ENCODE measurements at regions not wholly inside any gene's neighbourhood (a gene's known extent, or its start where the extent isn't known, plus 50 kb on each side); places are given as distances from the start of the nearest gene placed in this dataset.

GRCh38 chr22:27278946-27279345, 522.6 kb downstream of the MN1 start:
- no peaks in the 10 kb centered on the region for H3K36me3 ChIP-seq (replicated peaks; ENCODE audit: low read depth, low read length)
- H3K79me2 ChIP-seq (ENCODE audit: low read length), result no peaks in the 10 kb centered on the region
- no peak overlapping the region for H3K27ac ChIP-seq (ENCODE audit: low read length)
- peaks cover 7% of the 10 kb centered on the region for H3K4me1 ChIP-seq (ENCODE audit: low read length)
- no peak overlapping the region for H3K4me2 ChIP-seq (ENCODE audit: low read length)
- no peaks in the 10 kb centered on the region for H4K20me1 ChIP-seq (ENCODE audit: insufficient read depth, low read length)
- peaks cover 10% of the 10 kb centered on the region; the same call in 1 of the 2 replicates for H3K27me3 ChIP-seq (ENCODE audit: low read depth, low read length)
- H3K4me3 ChIP-seq (ENCODE audit: low read length), result no peak overlapping the region
- no peak overlapping the region for H2AFZ ChIP-seq (ENCODE audit: low read depth, low read length)
- no peaks in the 10 kb centered on the region for H3K9me3 ChIP-seq (ENCODE audit: insufficient read depth, low read length)
- TF ChIP-seq, protein P1, sequence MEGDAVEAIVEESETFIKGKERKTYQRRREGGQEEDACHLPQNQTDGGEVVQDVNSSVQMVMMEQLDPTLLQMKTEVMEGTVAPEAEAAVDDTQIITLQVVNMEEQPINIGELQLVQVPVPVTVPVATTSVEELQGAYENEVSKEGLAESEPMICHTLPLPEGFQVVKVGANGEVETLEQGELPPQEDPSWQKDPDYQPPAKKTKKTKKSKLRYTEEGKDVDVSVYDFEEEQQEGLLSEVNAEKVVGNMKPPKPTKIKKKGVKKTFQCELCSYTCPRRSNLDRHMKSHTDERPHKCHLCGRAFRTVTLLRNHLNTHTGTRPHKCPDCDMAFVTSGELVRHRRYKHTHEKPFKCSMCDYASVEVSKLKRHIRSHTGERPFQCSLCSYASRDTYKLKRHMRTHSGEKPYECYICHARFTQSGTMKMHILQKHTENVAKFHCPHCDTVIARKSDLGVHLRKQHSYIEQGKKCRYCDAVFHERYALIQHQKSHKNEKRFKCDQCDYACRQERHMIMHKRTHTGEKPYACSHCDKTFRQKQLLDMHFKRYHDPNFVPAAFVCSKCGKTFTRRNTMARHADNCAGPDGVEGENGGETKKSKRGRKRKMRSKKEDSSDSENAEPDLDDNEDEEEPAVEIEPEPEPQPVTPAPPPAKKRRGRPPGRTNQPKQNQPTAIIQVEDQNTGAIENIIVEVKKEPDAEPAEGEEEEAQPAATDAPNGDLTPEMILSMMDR (IDR thresholded peaks at IDR 0.05; ENCODE audit: low read depth, low read length), result no peak
- no peak for TF ChIP-seq EZH2phosphoT487 (IDR thresholded peaks at IDR 0.05; ENCODE audit: low read depth)
- H3K9ac ChIP-seq (ENCODE audit: low read length), result no peak overlapping the region

DNA sequence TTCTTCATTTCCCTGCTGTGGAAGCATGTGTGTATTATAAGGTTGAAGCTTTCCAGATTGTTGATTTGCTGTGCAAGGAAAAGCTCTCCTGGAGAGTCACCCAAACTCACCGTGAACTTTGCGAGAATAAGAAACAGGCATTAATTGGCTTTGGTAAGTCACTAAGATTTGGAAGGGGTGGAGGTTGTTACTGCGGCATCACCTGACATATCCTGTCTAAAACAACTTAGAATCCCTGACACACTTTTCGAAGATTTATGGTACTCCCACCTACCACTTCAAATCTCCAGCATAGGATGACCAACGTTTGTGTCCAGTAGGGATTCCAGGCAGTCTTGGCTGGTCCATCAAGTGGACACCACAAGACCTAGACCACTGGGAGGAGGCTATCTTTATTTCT, 518.3 kb downstream of the MN1 start:
- no peak overlapping the region for H3K4me3 ChIP-seq (ENCODE audit: low read length)
- no peaks in the 10 kb centered on the region for H3K9me3 ChIP-seq (ENCODE audit: insufficient read depth, low read length)
- H2AFZ ChIP-seq (ENCODE audit: low read depth, low read length), result no peak overlapping the region
- H3K9ac ChIP-seq (ENCODE audit: low read length), result no peak overlapping the region
- H3K4me2 ChIP-seq (ENCODE audit: low read length), result no peak overlapping the region
- H3K4me1 ChIP-seq (ENCODE audit: low read length), result peaks cover 7% of the 10 kb centered on the region
- no peaks in the 10 kb centered on the region for H3K36me3 ChIP-seq (replicated peaks; ENCODE audit: low read depth, low read length)
- peaks cover 10% of the 10 kb centered on the region; the same call in 1 of the 2 replicates for H3K27me3 ChIP-seq (ENCODE audit: low read depth, low read length)
- H4K20me1 ChIP-seq (ENCODE audit: insufficient read depth, low read length), result no peaks in the 10 kb centered on the region
- TF ChIP-seq, protein P1 (IDR thresholded peaks at IDR 0.05; ENCODE audit: low read depth, low read length), result no peak
- TF ChIP-seq EZH2phosphoT487 (IDR thresholded peaks at IDR 0.05; ENCODE audit: low read depth), result no peak
- H3K27ac ChIP-seq (ENCODE audit: low read length), result no peak overlapping the region
- H3K79me2 ChIP-seq (ENCODE audit: low read length), result no peaks in the 10 kb centered on the region

DNA sequence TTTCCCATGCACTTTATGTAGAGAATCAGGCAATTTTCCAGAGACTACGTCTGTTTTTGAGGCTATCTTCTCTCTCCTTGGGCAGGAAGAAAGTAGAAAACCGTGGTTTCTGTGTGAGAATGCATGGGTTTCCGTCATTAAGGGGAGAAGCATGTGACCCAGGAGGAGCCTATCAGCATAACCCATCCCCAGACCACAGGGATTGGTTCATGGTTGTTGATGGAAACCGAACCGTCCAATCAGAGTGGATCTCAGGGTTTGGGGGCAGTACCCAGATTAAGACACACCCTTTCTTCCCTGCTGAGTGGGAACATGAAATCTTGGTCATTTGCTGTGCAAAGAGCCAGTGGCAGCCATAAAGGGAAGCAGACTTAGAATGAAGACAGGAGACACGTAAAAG, 517.8 kb downstream of the MN1 start:
- no peaks in the 10 kb centered on the region for H4K20me1 ChIP-seq (ENCODE audit: insufficient read depth, low read length)
- no peak for TF ChIP-seq EZH2phosphoT487 (IDR thresholded peaks at IDR 0.05; ENCODE audit: low read depth)
- TF ChIP-seq, protein P1 (IDR thresholded peaks at IDR 0.05; ENCODE audit: low read depth, low read length), result no peak
- no peak overlapping the region for H3K27ac ChIP-seq (ENCODE audit: low read length)
- H3K4me2 ChIP-seq (ENCODE audit: low read length), result no peak overlapping the region
- H3K9ac ChIP-seq (ENCODE audit: low read length), result no peak overlapping the region
- peaks cover 10% of the 10 kb centered on the region; the same call in 1 of the 2 replicates for H3K27me3 ChIP-seq (ENCODE audit: low read depth, low read length)
- peaks cover 7% of the 10 kb centered on the region for H3K4me1 ChIP-seq (ENCODE audit: low read length)
- no peak overlapping the region for H3K4me3 ChIP-seq (ENCODE audit: low read length)
- no peak overlapping the region for H2AFZ ChIP-seq (ENCODE audit: low read depth, low read length)
- no peaks in the 10 kb centered on the region for H3K36me3 ChIP-seq (replicated peaks; ENCODE audit: low read depth, low read length)
- no peaks in the 10 kb centered on the region for H3K79me2 ChIP-seq (ENCODE audit: low read length)
- H3K9me3 ChIP-seq (ENCODE audit: insufficient read depth, low read length), result no peaks in the 10 kb centered on the region

DNA sequence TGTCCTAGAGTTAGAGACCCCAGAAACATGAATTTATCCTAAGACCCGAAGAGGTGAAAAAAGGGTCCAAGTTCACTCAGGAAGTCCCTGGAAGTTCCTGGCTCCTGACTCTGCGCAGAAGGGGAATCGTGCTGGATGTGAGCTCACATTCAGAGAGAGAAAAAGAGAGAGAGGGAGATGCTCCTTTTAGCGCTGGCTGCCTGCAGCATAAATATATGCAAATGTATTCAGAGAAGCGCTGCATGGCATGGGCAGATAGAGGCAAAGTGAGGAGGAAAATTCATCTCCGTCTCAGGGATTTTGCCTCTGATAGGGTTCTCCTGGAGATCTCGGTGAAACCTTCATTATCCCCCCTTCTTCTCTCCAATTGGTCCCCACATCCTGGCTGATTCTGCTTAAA, 517.2 kb downstream of the MN1 start:
- Histone ChIP-seq H3K4me2 (ENCODE audit: low read length) (no peak overlapping the region), H3K9ac (ENCODE audit: low read length) (no peak overlapping the region), H3K79me2 (ENCODE audit: low read length) (no peaks in the 10 kb centered on the region), H3K27me3 (ENCODE audit: low read depth, low read length) (peaks cover 7% of the 10 kb centered on the region; the same call in 1 of the 2 replicates), H4K20me1 (ENCODE audit: insufficient read depth, low read length) (no peaks in the 10 kb centered on the region), H3K9me3 (ENCODE audit: insufficient read depth, low read length) (no peaks in the 10 kb centered on the region), H3K27ac (ENCODE audit: low read length) (no peak overlapping the region), H2AFZ (ENCODE audit: low read depth, low read length) (no peak overlapping the region), H3K4me1 (ENCODE audit: low read length) (peaks cover 7% of the 10 kb centered on the region), H3K4me3 (ENCODE audit: low read length) (no peak overlapping the region), H3K36me3 (replicated peaks; ENCODE audit: low read depth, low read length) (no peaks in the 10 kb centered on the region)
- TF ChIP-seq EZH2phosphoT487 (IDR thresholded peaks at IDR 0.05; ENCODE audit: low read depth), result no peak
- TF ChIP-seq, protein P1 (IDR thresholded peaks at IDR 0.05; ENCODE audit: low read depth, low read length), result no peak
